GM23338 (cell line): ENCODE measurements at regions not wholly inside any gene's neighbourhood (a gene's known extent, or its start where the extent isn't known, plus 50 kb on each side); places are given as distances from the start of the nearest gene placed in this dataset.

Experiments
- CTCF ChIP-seq, 2 experiments: fragments of 200-600 bp in 1 of 2; sonication (generic) in 1 of 2; conservative IDR thresholded peaks; 2 replicates each; pipeline versions ENCODE4 v1.5.1 to v1.6.1; 2016 to 2017; ENCODE audit warnings: antibody characterized with exemption in 2 of 2, low read depth in 2 of 2, mild to moderate bottlenecking in 2 of 2, moderate library complexity in 1 of 2
- POLR2AphosphoS5 ChIP-seq: IDR thresholded peaks from 2 replicates; pipeline ENCODE4 v1.6.1; 2016; ENCODE audit warnings: antibody characterized with exemption, low read depth

- TF ChIP-seq CTCF (conservative IDR thresholded peaks at IDR 0.05; ENCODE audit: low read depth in 2 of 2), result no peak
- TF ChIP-seq POLR2AphosphoS5, result no peak
Observed at GRCh38 chr10:79002336-79002735, 66.4 kb upstream of the ZMIZ1 start.
